ENCODE measurements at regions not wholly inside any gene's neighbourhood (a gene's known extent, or its start where the extent isn't known, plus 50 kb on each side); places are given as distances from the start of the nearest gene placed in this dataset.

GRCh38 chr16:5461141-5461540, 363.5 kb upstream of the EEF2KMT start:
- Mint-ChIP-seq H3K27ac (no peak overlapping the region), H3K9me3 (no peaks in the 10 kb centered on the region)

GRCh38 chr16:5460701-5461100, 363.1 kb upstream of the EEF2KMT start:
- Mint-ChIP-seq H3K36me3 (no peaks in the 10 kb centered on the region), H3K9me3 (no peaks in the 10 kb centered on the region), H3K27ac (no peak overlapping the region), H3K27me3 (peaks cover under 1% of the 10 kb centered on the region), H3K4me1 (no peaks in the 10 kb centered on the region), H3K4me3 (no peak overlapping the region)
- DNase-seq: no peak

More at GRCh38 chr16:5461141-5461540, 363.5 kb upstream of the EEF2KMT start:
- no peaks in the 10 kb centered on the region for H3K36me3 Mint-ChIP-seq
- no peak for DNase-seq
- H3K4me1 Mint-ChIP-seq: no peaks in the 10 kb centered on the region
- peaks cover 3% of the 10 kb centered on the region for H3K27me3 Mint-ChIP-seq
- no peak overlapping the region for H3K4me3 Mint-ChIP-seq

- Mint-ChIP-seq H3K36me3 (no peaks in the 10 kb centered on the region), H3K27ac (no peak overlapping the region)
These were observed 362.3 kb upstream of the EEF2KMT start for GRCh38 chr16:5459863-5460262.

GRCh38 chr16:5455110-5455509, 357.5 kb upstream of the EEF2KMT start:
- no peak for DNase-seq
- no peak overlapping the region for H3K4me3 Mint-ChIP-seq
- H3K36me3 Mint-ChIP-seq: no peaks in the 10 kb centered on the region
- no peak overlapping the region for H3K27ac Mint-ChIP-seq
- no peaks in the 10 kb centered on the region for H3K4me1 Mint-ChIP-seq
- peaks cover 9% of the 10 kb centered on the region for H3K27me3 Mint-ChIP-seq
- no peaks in the 10 kb centered on the region for H3K9me3 Mint-ChIP-seq

More at GRCh38 chr16:5459863-5460262, 362.3 kb upstream of the EEF2KMT start:
- H3K9me3 Mint-ChIP-seq: no peaks in the 10 kb centered on the region
- H3K4me3 Mint-ChIP-seq: no peak overlapping the region
- no peak for DNase-seq
- H3K27me3 Mint-ChIP-seq: no peaks in the 10 kb centered on the region
- H3K4me1 Mint-ChIP-seq: no peaks in the 10 kb centered on the region

- no peak for DNase-seq
- Mint-ChIP-seq H3K4me3 (no peak overlapping the region), H3K27ac (no peak overlapping the region), H3K36me3 (no peaks in the 10 kb centered on the region), H3K9me3 (no peaks in the 10 kb centered on the region), H3K27me3 (peaks cover 9% of the 10 kb centered on the region), H3K4me1 (no peaks in the 10 kb centered on the region)
These were observed 356.8 kb upstream of the EEF2KMT start for GRCh38 chr16:5454349-5454748.

- no peak overlapping the region for H3K27ac Mint-ChIP-seq
- no peak overlapping the region for H3K4me3 Mint-ChIP-seq
- H3K36me3 Mint-ChIP-seq: no peaks in the 10 kb centered on the region
- H3K9me3 Mint-ChIP-seq: no peaks in the 10 kb centered on the region
- no peak for DNase-seq
- H3K27me3 Mint-ChIP-seq: peaks cover 9% of the 10 kb centered on the region
- H3K4me1 Mint-ChIP-seq: no peaks in the 10 kb centered on the region
These were observed 354.0 kb upstream of the EEF2KMT start for GRCh38 chr16:5451641-5452040.

- Mint-ChIP-seq H3K4me1 (no peaks in the 10 kb centered on the region), H3K4me3 (no peak overlapping the region), H3K27me3 (peaks cover 9% of the 10 kb centered on the region), H3K9me3 (no peaks in the 10 kb centered on the region), H3K27ac (no peak overlapping the region), H3K36me3 (no peaks in the 10 kb centered on the region)
- no peak for DNase-seq
These were observed 353.0 kb upstream of the EEF2KMT start for GRCh38 chr16:5450409-5451104.

- Mint-ChIP-seq H3K27ac (no peak overlapping the region), H3K36me3 (no peaks in the 10 kb centered on the region), H3K27me3 (peaks cover 9% of the 10 kb centered on the region), H3K9me3 (no peaks in the 10 kb centered on the region), H3K4me3 (no peak overlapping the region), H3K4me1 (no peaks in the 10 kb centered on the region)
- DNase-seq: no peak
These were observed 352.3 kb upstream of the EEF2KMT start for GRCh38 chr16:5449901-5450300.

GRCh38 chr16:5448798-5449197, 351.2 kb upstream of the EEF2KMT start:
- H3K27me3 Mint-ChIP-seq: peaks cover 12% of the 10 kb centered on the region
- H3K4me1 Mint-ChIP-seq: no peaks in the 10 kb centered on the region
- H3K27ac Mint-ChIP-seq: no peak overlapping the region

GRCh38 chr16:5447734-5448133, 350.1 kb upstream of the EEF2KMT start:
- no peaks in the 10 kb centered on the region for H3K36me3 Mint-ChIP-seq
- no peak overlapping the region for H3K4me3 Mint-ChIP-seq
- H3K9me3 Mint-ChIP-seq: no peaks in the 10 kb centered on the region
- no peak overlapping the region for H3K27ac Mint-ChIP-seq
- no peak for DNase-seq
- no peaks in the 10 kb centered on the region for H3K4me1 Mint-ChIP-seq
- H3K27me3 Mint-ChIP-seq: peaks cover 12% of the 10 kb centered on the region

More at GRCh38 chr16:5448798-5449197, 351.2 kb upstream of the EEF2KMT start:
- Mint-ChIP-seq H3K4me3 (no peak overlapping the region), H3K36me3 (no peaks in the 10 kb centered on the region), H3K9me3 (no peaks in the 10 kb centered on the region)
- DNase-seq: no peak

- H3K27me3 Mint-ChIP-seq: peaks cover 9% of the 10 kb centered on the region
- H3K9me3 Mint-ChIP-seq: no peaks in the 10 kb centered on the region
- no peak for DNase-seq
- H3K4me1 Mint-ChIP-seq: no peaks in the 10 kb centered on the region
- H3K4me3 Mint-ChIP-seq: no peak overlapping the region
- H3K36me3 Mint-ChIP-seq: no peaks in the 10 kb centered on the region
- H3K27ac Mint-ChIP-seq: no peak overlapping the region
These were observed 349.1 kb upstream of the EEF2KMT start for GRCh38 chr16:5446623-5447240.

- Mint-ChIP-seq H3K4me3 (no peak overlapping the region), H3K36me3 (no peaks in the 10 kb centered on the region), H3K27ac (no peak overlapping the region), H3K4me1 (no peaks in the 10 kb centered on the region), H3K9me3 (peaks cover 7% of the 10 kb centered on the region), H3K27me3 (peaks cover 4% of the 10 kb centered on the region)
- DNase-seq: no peak
These were observed 346.6 kb upstream of the EEF2KMT start for GRCh38 chr16:5444189-5444588.

- H3K9me3 Mint-ChIP-seq: peaks cover 13% of the 10 kb centered on the region
- H3K4me1 Mint-ChIP-seq: no peaks in the 10 kb centered on the region
- no peak overlapping the region for H3K27ac Mint-ChIP-seq
- DNase-seq: no peak
- H3K27me3 Mint-ChIP-seq: peaks cover 4% of the 10 kb centered on the region
- H3K4me3 Mint-ChIP-seq: no peak overlapping the region
- no peaks in the 10 kb centered on the region for H3K36me3 Mint-ChIP-seq
These were observed 345.4 kb upstream of the EEF2KMT start for GRCh38 chr16:5442986-5443385.

- Mint-ChIP-seq H3K4me3 (no peak overlapping the region), H3K4me1 (no peaks in the 10 kb centered on the region), H3K9me3 (peaks cover 13% of the 10 kb centered on the region), H3K27ac (no peak overlapping the region), H3K27me3 (peaks cover 4% of the 10 kb centered on the region), H3K36me3 (no peaks in the 10 kb centered on the region)
- DNase-seq: no peak
These were observed 344.5 kb upstream of the EEF2KMT start for GRCh38 chr16:5442054-5442453.

GRCh38 chr16:5438591-5438990, 341.0 kb upstream of the EEF2KMT start:
- no peaks in the 10 kb centered on the region for H3K36me3 Mint-ChIP-seq
- no peaks in the 10 kb centered on the region for H3K27me3 Mint-ChIP-seq
- H3K4me1 Mint-ChIP-seq: no peaks in the 10 kb centered on the region
- no peak for DNase-seq
- peaks cover 13% of the 10 kb centered on the region for H3K9me3 Mint-ChIP-seq
- no peak overlapping the region for H3K4me3 Mint-ChIP-seq
- H3K27ac Mint-ChIP-seq: no peak overlapping the region

- H3K4me1 Mint-ChIP-seq: no peaks in the 10 kb centered on the region
- H3K27ac Mint-ChIP-seq: no peak overlapping the region
- DNase-seq: no peak
- H3K4me3 Mint-ChIP-seq: no peak overlapping the region
- H3K9me3 Mint-ChIP-seq: no peaks in the 10 kb centered on the region
- H3K27me3 Mint-ChIP-seq: no peaks in the 10 kb centered on the region
- no peaks in the 10 kb centered on the region for H3K36me3 Mint-ChIP-seq
These were observed 336.0 kb upstream of the EEF2KMT start for GRCh38 chr16:5433587-5433986.
